ENCODE measurements at regions not wholly inside any gene's neighbourhood (a gene's known extent, or its start where the extent isn't known, plus 50 kb on each side); places are given as distances from the start of the nearest gene placed in this dataset.

GRCh38 chr1:198019126-198019525 is 102.0 kb downstream of the LHX9 start:
- CTCF ChIA-PET (ENCODE audit: low intra/inter-chr PET ratio) = no interaction called here
- H3K9me1 ChIP-seq (ENCODE audit: control insufficient read depth, insufficient read depth, low read length) = no peaks in the 10 kb centered on the region
- H3K36me3 ChIP-seq (ENCODE audit: control insufficient read depth, insufficient read depth, low read length) = no peaks in the 10 kb centered on the region
- no peak overlapping the region for H3K4me2 ChIP-seq (ENCODE audit: insufficient read depth, low read length)
- H4K20me1 ChIP-seq (replicated peaks; ENCODE audit: control insufficient read depth, insufficient read depth, low read length) = no peaks in the 10 kb centered on the region
- ATAC-seq (no peak; the same call in 2 of the 3 replicates), DNase-seq (ENCODE audit: extremely low read depth in 1 of 4, low spot score in 3 of 4) (no peak), FAIRE-seq (no peak)
- H3K4me1 ChIP-seq (replicated peaks in 1 of 2; ENCODE audit: control insufficient read depth in 2 of 2, insufficient read depth in 2 of 2, low read length in 2 of 2) = no peaks in the 10 kb centered on the region
- in situ Hi-C loops (cut with MboI) = no loop called here
- BruUV-seq (replicated peaks) = no TSS peak
- 0% methylated on average over 1 of the region's 1 CpG for WGBS (ENCODE audit: insufficient coverage, low coverage, missing lambda C conversion rate)
- 0 out of 5 replicates have a peak, but pooled peaks cover 0 to 5% of the 10 kb centered on the region in 2 experiments for H3K27me3 ChIP-seq (ENCODE audit: control insufficient read depth in 2 of 2, insufficient read depth in 2 of 2, low read length in 2 of 2)
- H2AFZ ChIP-seq (ENCODE audit: low read depth, low read length) = no peak overlapping the region
- no peak overlapping the region for H3K9ac ChIP-seq (ENCODE audit: insufficient read depth in 1 of 2, low read depth in 2 of 2, low read length in 2 of 2)
- H3K27ac ChIP-seq (ENCODE audit: extremely low read depth, low read depth, low read length) = no peak overlapping the region
- POLR2A ChIA-PET = interaction anchor here (0.5 to 0.8 kb wide), 2 partner anchors 9 to 12 kb away, joined by 3 read pairs; no protein-coding TSS in a partner anchor
- no peak overlapping the region for H3K4me3 ChIP-seq
- intact Hi-C loops (cut with micrococcal nuclease) = no loop called here
- TF ChIP-seq NCOA4 (IDR thresholded peaks at IDR 0.05; ENCODE audit: partially characterized antibody) (no peak), KDM4B (IDR thresholded peaks at IDR 0.05; ENCODE audit: borderline replicate concordance in 2 of 2, low read depth in 1 of 2) (no peak), KLF16 (IDR thresholded peaks at IDR 0.05) (no peak), RCOR1 (IDR thresholded peaks at IDR 0.05; ENCODE audit: borderline replicate concordance in 1 of 2, low read depth in 2 of 2, low read length in 2 of 2) (no peak), NRF1 (conservative IDR thresholded peaks at IDR 0.05 in 1 of 2, IDR thresholded peaks at IDR 0.05 in 1 of 2) (no peak), FOXA1 (IDR thresholded peaks at IDR 0.05; ENCODE audit: borderline replicate concordance) (no peak)
- H3K9me3 ChIP-seq (replicated peaks; ENCODE audit: control insufficient read depth, insufficient read depth, low read depth, low read length) = no peaks in the 10 kb centered on the region
- no peaks in the 10 kb centered on the region for H3K79me2 ChIP-seq (ENCODE audit: control insufficient read depth, insufficient read depth, low read length)

- no peak overlapping the region for H3K9ac ChIP-seq (ENCODE audit: insufficient read depth in 1 of 2, low read depth in 2 of 2, low read length in 2 of 2)
- no peak overlapping the region for H2AFZ ChIP-seq (ENCODE audit: low read depth, low read length)
- no peaks in the 10 kb centered on the region for H3K9me3 ChIP-seq (replicated peaks; ENCODE audit: control insufficient read depth, insufficient read depth, low read depth, low read length)
- H3K4me3 ChIP-seq = no peak overlapping the region
- FAIRE-seq (no peak), ATAC-seq (no peak), DNase-seq (ENCODE audit: extremely low read depth in 1 of 4, low spot score in 3 of 4) (no peak)
- H3K4me1 ChIP-seq (replicated peaks in 1 of 2; ENCODE audit: control insufficient read depth in 2 of 2, insufficient read depth in 2 of 2, low read length in 2 of 2) = no peaks in the 10 kb centered on the region
- intact Hi-C loops (cut with micrococcal nuclease) = no loop called here
- H3K27ac ChIP-seq (ENCODE audit: extremely low read depth, low read depth, low read length) = no peak overlapping the region
- no TSS peak for BruUV-seq (replicated peaks)
- 2% methylated on average over 4 of the region's 4 CpGs for WGBS (ENCODE audit: insufficient coverage, low coverage, missing lambda C conversion rate)
- in situ Hi-C loops (cut with MboI) = no loop called here
- ChIA-PET POLR2A (no interaction called here), CTCF (ENCODE audit: low intra/inter-chr PET ratio) (no interaction called here)
- no peaks in the 10 kb centered on the region for H3K9me1 ChIP-seq (ENCODE audit: control insufficient read depth, insufficient read depth, low read length)
- H3K36me3 ChIP-seq (ENCODE audit: control insufficient read depth, insufficient read depth, low read length) = no peaks in the 10 kb centered on the region
- no peaks in the 10 kb centered on the region for H4K20me1 ChIP-seq (replicated peaks; ENCODE audit: control insufficient read depth, insufficient read depth, low read length)
- TF ChIP-seq CBX2 (IDR thresholded peaks at IDR 0.05; ENCODE audit: insufficient read depth, low read length, poor library complexity, severe bottlenecking) (no peak), ZNF253 (CRISPR knock-in tag; conservative IDR thresholded peaks at IDR 0.05) (no peak), OTX1 (CRISPR knock-in tag; IDR thresholded peaks at IDR 0.05) (no peak)
- no peaks in the 10 kb centered on the region for H3K79me2 ChIP-seq (ENCODE audit: control insufficient read depth, insufficient read depth, low read length)
- H3K27me3 ChIP-seq (ENCODE audit: control insufficient read depth in 2 of 2, insufficient read depth in 2 of 2, low read length in 2 of 2) = peaks cover 0 to 5% of the 10 kb centered on the region in 2 experiments; a peak in 1 of 5 replicates
- no peak overlapping the region for H3K4me2 ChIP-seq (ENCODE audit: insufficient read depth, low read length)
Measured at GRCh38 chr1:198024336-198024735, 107.2 kb downstream of the LHX9 start.

Data from K562 (cell line).